Nephron (organoid): ENCODE measurements at regions not wholly inside any gene's neighbourhood (a gene's known extent, or its start where the extent isn't known, plus 50 kb on each side); places are given as distances from the start of the nearest gene placed in this dataset.

Experiments used
- H3K27ac Mint-ChIP-seq, 3 experiments: 2 replicates each; pipeline ENCODE4 v1.8.0; 2020; ENCODE audit warnings: mixed read lengths in 3 of 3, mild to moderate bottlenecking in 2 of 3, moderate library complexity in 1 of 3
- H3K27me3 Mint-ChIP-seq: 2 replicates; pipeline ENCODE4 v1.8.0; 2021; ENCODE audit warnings: low read depth, mild to moderate bottlenecking, moderate library complexity, mixed read lengths
- H3K36me3 Mint-ChIP-seq: 2 replicates; pipeline ENCODE4 v1.8.0; 2020; ENCODE audit warnings: low read depth, mixed read lengths
- H3K4me1 Mint-ChIP-seq: 2 replicates; pipeline ENCODE4 v1.8.0; 2020; ENCODE audit warnings: mixed read lengths
- H3K4me3 Mint-ChIP-seq, 3 experiments: 2 replicates each; pipeline ENCODE4 v1.8.0; 2020; ENCODE audit warnings: mild to moderate bottlenecking in 3 of 3, mixed read lengths in 3 of 3, moderate library complexity in 2 of 3
- H3K9me3 Mint-ChIP-seq: 2 replicates; pipeline ENCODE4 v1.8.0; 2020; ENCODE audit warnings: mixed read lengths
- TF ChIP-seq, protein P1 (sequence below), 3 experiments: fragments of 200-600 bp; sonication (generic); IDR thresholded peaks; one replicate each; pipeline ENCODE4 v1.5.0; 2021; ENCODE audit warnings: antibody characterized with exemption in 3 of 3; ENCODE audit not compliant: unreplicated experiment in 3 of 3

DNA sequence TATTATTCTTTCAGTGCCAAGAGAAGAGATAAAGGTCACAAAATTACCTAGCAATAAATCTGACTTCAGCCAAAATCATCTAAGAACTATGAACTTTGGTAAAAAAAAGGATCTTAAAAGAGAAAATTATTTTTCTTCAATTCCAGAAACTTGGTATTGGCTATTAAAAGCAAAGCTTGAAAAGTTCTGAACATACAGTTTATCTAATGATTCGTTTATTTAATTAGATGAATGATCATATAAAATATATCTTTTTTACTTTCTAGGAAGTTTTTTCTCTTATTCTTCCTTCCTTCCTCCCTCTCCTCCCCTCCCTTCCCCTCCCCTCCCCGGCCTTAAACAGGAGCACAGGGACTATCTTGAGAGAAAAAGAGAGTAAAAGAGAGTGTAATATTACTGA, 536.1 kb downstream of the SOX11 start:
- Mint-ChIP-seq H3K27ac (no peak overlapping the region), H3K4me3 (no peak overlapping the region), H3K27me3 (peaks cover 3% of the 10 kb centered on the region), H3K9me3 (peaks cover 13% of the 10 kb centered on the region), H3K4me1 (peaks cover 23% of the 10 kb centered on the region), H3K36me3 (no peaks in the 10 kb centered on the region)
- TF ChIP-seq, protein P1, sequence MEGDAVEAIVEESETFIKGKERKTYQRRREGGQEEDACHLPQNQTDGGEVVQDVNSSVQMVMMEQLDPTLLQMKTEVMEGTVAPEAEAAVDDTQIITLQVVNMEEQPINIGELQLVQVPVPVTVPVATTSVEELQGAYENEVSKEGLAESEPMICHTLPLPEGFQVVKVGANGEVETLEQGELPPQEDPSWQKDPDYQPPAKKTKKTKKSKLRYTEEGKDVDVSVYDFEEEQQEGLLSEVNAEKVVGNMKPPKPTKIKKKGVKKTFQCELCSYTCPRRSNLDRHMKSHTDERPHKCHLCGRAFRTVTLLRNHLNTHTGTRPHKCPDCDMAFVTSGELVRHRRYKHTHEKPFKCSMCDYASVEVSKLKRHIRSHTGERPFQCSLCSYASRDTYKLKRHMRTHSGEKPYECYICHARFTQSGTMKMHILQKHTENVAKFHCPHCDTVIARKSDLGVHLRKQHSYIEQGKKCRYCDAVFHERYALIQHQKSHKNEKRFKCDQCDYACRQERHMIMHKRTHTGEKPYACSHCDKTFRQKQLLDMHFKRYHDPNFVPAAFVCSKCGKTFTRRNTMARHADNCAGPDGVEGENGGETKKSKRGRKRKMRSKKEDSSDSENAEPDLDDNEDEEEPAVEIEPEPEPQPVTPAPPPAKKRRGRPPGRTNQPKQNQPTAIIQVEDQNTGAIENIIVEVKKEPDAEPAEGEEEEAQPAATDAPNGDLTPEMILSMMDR (IDR thresholded peaks at IDR 0.05; ENCODE audit: unreplicated experiment in 3 of 3), result no peak

DNA sequence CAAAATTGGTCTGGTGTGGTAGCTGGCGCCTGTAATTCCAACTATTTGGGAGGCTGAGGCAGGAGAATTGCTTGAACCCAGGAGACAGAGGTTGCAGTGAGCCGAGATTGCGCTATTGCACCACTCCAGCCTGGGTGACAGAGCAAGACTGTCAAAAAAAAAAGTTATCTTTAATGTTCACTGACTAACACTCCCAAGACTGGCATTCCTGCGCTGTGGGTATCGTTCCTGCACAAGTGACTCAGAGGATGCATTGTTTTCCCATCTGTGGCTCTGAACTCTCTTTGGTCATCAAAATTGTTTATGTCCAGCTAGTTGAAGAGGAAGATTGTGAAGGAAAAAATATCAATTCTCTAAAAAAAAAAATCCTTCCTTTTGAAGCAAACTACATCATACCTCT, 539.0 kb downstream of the SOX11 start:
- peaks cover 20% of the 10 kb centered on the region for H3K4me1 Mint-ChIP-seq
- H3K27me3 Mint-ChIP-seq, result peaks cover 4% of the 10 kb centered on the region
- peaks cover 13% of the 10 kb centered on the region for H3K9me3 Mint-ChIP-seq
- H3K36me3 Mint-ChIP-seq, result no peaks in the 10 kb centered on the region
- H3K27ac Mint-ChIP-seq, result no peak overlapping the region
- TF ChIP-seq, protein P1 (IDR thresholded peaks at IDR 0.05; ENCODE audit: unreplicated experiment in 3 of 3), result no peak
- H3K4me3 Mint-ChIP-seq, result no peak overlapping the region

DNA sequence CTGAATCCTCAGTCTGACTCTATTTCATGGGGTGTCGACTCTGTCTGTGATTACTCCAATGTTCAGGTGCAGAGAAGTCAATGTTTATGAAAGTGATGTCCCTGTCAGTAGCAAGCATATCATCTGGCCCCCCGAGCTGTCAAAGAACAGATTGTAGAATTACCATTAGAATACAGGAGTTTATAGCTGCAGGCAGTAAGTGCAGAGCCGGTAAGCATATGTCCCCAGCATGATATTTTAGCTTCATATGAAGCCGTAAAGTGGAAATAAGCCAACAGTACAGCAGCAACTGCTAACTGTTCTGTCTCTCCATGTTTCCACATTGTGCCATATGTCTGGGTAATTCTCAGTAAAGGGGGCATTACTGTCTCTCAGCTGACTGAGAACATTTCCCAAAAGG, 541.8 kb downstream of the SOX11 start:
- Mint-ChIP-seq H3K27me3 (peaks cover 4% of the 10 kb centered on the region), H3K4me1 (peaks cover 26% of the 10 kb centered on the region), H3K9me3 (peaks cover 14% of the 10 kb centered on the region), H3K27ac (peak overlapping the region in 1 of 3 experiments; percentile 51), H3K4me3 (no peak overlapping the region), H3K36me3 (no peaks in the 10 kb centered on the region)
- TF ChIP-seq, protein P1 (IDR thresholded peaks at IDR 0.05; ENCODE audit: unreplicated experiment in 3 of 3), result no peak

DNA sequence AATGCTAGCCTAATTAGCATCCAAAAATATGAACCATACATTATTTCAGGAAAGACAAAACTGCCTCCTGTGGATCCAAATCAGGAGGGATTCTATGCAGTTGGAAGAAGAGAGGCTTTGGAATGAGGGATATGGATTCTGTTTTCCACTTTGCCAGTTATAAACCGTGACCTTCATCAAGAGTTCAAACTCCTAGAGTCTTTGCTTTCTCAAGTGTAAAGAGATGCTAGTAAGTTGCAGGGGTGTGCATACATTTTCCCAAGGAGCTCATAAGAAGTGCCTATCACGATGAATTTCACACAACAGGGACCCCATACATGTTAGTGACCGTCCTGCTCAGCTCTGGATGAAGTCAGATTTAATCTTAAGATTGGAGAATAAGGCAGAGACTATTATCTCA, 542.5 kb downstream of the SOX11 start:
- TF ChIP-seq, protein P1 (IDR thresholded peaks at IDR 0.05; ENCODE audit: unreplicated experiment in 3 of 3), result no peak
- H3K4me3 Mint-ChIP-seq, result no peak overlapping the region
- peaks cover 31% of the 10 kb centered on the region for H3K4me1 Mint-ChIP-seq
- H3K9me3 Mint-ChIP-seq, result peaks cover 12% of the 10 kb centered on the region
- H3K27me3 Mint-ChIP-seq, result peaks cover 4% of the 10 kb centered on the region
- no peaks in the 10 kb centered on the region for H3K36me3 Mint-ChIP-seq
- peak overlapping the region in 1 of 3 experiments; percentile 54 for H3K27ac Mint-ChIP-seq

DNA sequence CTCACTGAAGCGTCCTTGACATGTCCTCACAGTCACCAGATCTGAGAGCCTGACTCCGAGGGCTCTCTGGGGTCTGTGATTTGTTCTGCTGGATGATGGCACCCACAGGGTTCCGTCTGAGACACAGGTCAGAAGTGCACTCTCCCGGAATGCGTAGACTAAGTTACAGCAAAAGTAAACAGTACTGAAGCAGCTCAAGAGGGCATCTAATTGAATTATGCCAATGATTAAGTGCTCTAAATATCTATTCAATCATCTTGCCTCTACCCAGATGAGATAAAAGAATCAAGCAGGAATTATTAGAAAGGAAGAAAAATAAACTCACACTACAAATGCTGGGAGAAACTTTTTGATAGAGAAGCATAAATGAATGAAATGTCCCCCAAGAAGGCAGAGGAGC, 544.1 kb downstream of the SOX11 start:
- peak overlapping the region in 1 of 3 experiments; percentile 22 for H3K27ac Mint-ChIP-seq
- no peaks in the 10 kb centered on the region for H3K36me3 Mint-ChIP-seq
- peaks cover 4% of the 10 kb centered on the region for H3K27me3 Mint-ChIP-seq
- peaks cover 38% of the 10 kb centered on the region for H3K4me1 Mint-ChIP-seq
- TF ChIP-seq, protein P1 (IDR thresholded peaks at IDR 0.05; ENCODE audit: unreplicated experiment in 3 of 3), result no peak
- H3K4me3 Mint-ChIP-seq, result no peak overlapping the region
- peaks cover 3% of the 10 kb centered on the region for H3K9me3 Mint-ChIP-seq

DNA sequence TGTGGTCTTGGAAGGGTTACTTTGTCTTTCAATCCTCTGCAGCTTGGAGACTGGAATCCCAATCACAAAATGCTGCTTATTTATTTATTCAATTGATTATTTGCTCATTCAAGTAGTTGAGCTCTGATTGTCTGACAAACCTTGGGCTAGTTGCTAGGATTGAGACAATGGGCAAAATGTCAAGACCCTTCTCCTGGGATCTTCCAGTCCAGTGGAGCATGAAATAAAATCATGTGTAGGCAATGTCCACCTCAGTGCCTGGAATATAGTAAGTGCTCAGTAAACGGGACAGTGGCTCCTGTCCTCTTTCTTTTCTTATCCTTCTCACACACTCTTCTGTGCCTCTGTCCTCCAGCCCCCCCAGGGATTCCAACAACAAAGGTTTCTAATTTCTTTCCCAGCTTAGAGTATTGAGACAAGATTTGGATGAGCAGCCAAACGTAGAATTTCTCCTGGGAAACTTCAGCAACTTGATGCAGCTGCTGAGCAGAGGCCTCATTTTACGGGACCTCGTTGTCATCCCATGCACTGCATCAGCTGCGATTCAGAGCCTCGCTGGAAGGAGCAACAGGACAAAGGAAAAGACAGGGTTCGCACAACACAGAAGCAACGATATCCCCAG, 545.0 kb downstream of the SOX11 start:
- TF ChIP-seq, protein P1 (IDR thresholded peaks at IDR 0.05; ENCODE audit: unreplicated experiment in 3 of 3), result no peak
- H3K27me3 Mint-ChIP-seq, result peaks cover 4% of the 10 kb centered on the region
- H3K27ac Mint-ChIP-seq, result peak overlapping the region in 1 of 3 experiments; percentile 78
- no peaks in the 10 kb centered on the region for H3K36me3 Mint-ChIP-seq
- H3K4me3 Mint-ChIP-seq, result no peak overlapping the region
- H3K4me1 Mint-ChIP-seq, result peaks cover 38% of the 10 kb centered on the region
- H3K9me3 Mint-ChIP-seq, result peaks cover 3% of the 10 kb centered on the region
